GDM1 (cell line): ENCODE measurements at regions not wholly inside any gene's neighbourhood (a gene's known extent, or its start where the extent isn't known, plus 50 kb on each side); places are given as distances from the start of the nearest gene placed in this dataset.
"Not testable (repeated sequence)": the region's sequence is repeated elsewhere in the genome, so short reads cannot be mapped to it uniquely, and the experiment has no call there.

Source experiments
- DNase-seq: peaks from one replicate; lab custom pipeline; 2025; lab: John Stamatoyannopoulos, UW

- DNase-seq = no peak
Observed at GRCh38 chr2:142330458-142330857, 199.6 kb upstream of the LRP1B start.

- no peak for DNase-seq
Observed at GRCh38 chr2:142325870-142326269, 195.1 kb upstream of the LRP1B start.

- DNase-seq = no peak
Observed at GRCh38 chr2:142323206-142323605, 192.4 kb upstream of the LRP1B start.

- no peak for DNase-seq
Observed at GRCh38 chr2:142321706-142322280, 191.0 kb upstream of the LRP1B start.

GRCh38 chr2:142320067-142320466, 189.3 kb upstream of the LRP1B start:
- no peak for DNase-seq

GRCh38 chr2:142316049-142316448, 185.2 kb upstream of the LRP1B start:
- no peak for DNase-seq

- no peak for DNase-seq
Observed at GRCh38 chr2:142315346-142315745, 184.5 kb upstream of the LRP1B start.

- no peak for DNase-seq
Observed at GRCh38 chr2:142314164-142314563, 183.3 kb upstream of the LRP1B start.

GRCh38 chr2:142310530-142310929, 179.7 kb upstream of the LRP1B start:
- no peak for DNase-seq

- no peak for DNase-seq
Observed at GRCh38 chr2:142308744-142309143, 177.9 kb upstream of the LRP1B start.

- DNase-seq = no peak
Observed at GRCh38 chr2:142307616-142308115, 176.8 kb upstream of the LRP1B start.

- no peak for DNase-seq
Observed at GRCh38 chr2:142307086-142307485, 176.3 kb upstream of the LRP1B start.

- no peak for DNase-seq
Observed at GRCh38 chr2:142306131-142306530, 175.3 kb upstream of the LRP1B start.

- no peak for DNase-seq
Observed at GRCh38 chr2:142300517-142300916, 169.7 kb upstream of the LRP1B start.

GRCh38 chr2:142299021-142299420, 168.2 kb upstream of the LRP1B start:
- DNase-seq = no peak

GRCh38 chr2:142294225-142294624, 163.4 kb upstream of the LRP1B start:
- DNase-seq = no peak

GRCh38 chr2:142291969-142292368, 161.2 kb upstream of the LRP1B start:
- DNase-seq = no peak

- DNase-seq = no peak
Observed at GRCh38 chr2:142290931-142291330, 160.1 kb upstream of the LRP1B start.

- DNase-seq = no peak
Observed at GRCh38 chr2:142286618-142287017, 155.8 kb upstream of the LRP1B start.

- DNase-seq = no peak
Observed at GRCh38 chr2:142285480-142285879, 154.7 kb upstream of the LRP1B start.

- not testable (repeated sequence) for DNase-seq
Observed at GRCh38 chr2:142284336-142284735, 153.5 kb upstream of the LRP1B start.

GRCh38 chr2:142280831-142281230, 150.0 kb upstream of the LRP1B start:
- no peak for DNase-seq

- no peak for DNase-seq
Observed at GRCh38 chr2:142270990-142271389, 140.2 kb upstream of the LRP1B start.

- no peak for DNase-seq
Observed at GRCh38 chr2:142270291-142270690, 139.5 kb upstream of the LRP1B start.
